DMS153 treated with DMSO at 0.1 percent for 48 hours (cell line): ENCODE measurements at regions not wholly inside any gene's neighbourhood (a gene's known extent, or its start where the extent isn't known, plus 50 kb on each side); places are given as distances from the start of the nearest gene placed in this dataset.
"Not testable (repeated sequence)": the region's sequence is repeated elsewhere in the genome, so short reads cannot be mapped to it uniquely, and the experiment has no call there.

ENCODE experiments used
- DNase-seq: peaks from one replicate; lab custom pipeline; 2025; ENCODE audit not compliant: unreplicated experiment; lab: John Stamatoyannopoulos, UW

DNA sequence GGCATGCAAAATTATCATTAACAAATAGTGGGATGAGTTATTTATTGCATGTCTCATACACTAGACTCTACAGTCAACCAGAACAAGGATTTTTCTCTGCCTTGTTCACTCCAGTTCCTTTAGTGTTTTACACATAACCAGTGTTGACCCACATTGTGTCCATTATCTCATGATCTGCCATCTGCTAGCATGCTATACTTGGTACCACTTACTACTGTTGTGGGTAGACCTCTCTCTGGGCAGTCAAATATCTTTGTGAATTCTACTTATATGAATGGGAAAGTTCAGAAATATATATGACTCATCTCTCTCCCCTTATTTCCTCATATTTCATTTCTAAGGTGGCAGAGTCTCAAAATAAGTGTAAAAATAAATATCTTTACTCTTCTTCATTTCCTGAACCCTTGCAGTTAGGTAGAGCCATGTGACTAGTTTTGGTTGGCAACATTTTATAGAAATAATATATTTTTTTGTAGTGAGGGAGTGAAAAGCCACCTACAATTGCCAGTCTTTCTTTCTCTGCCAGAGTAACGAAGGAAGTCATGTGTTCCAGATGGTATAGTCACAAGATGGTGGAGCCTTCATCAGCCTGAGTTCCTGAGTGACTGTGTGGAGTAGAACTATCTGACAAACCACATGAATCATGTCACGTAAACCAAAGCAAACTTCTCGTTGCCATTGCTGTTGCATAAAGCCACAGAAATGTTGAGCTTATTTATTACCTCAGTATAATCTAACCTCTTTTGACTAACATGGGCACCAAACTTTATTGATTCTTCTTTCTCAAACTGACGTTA, 704.0 kb downstream of the RNF144A start:
- no peak for DNase-seq

DNA sequence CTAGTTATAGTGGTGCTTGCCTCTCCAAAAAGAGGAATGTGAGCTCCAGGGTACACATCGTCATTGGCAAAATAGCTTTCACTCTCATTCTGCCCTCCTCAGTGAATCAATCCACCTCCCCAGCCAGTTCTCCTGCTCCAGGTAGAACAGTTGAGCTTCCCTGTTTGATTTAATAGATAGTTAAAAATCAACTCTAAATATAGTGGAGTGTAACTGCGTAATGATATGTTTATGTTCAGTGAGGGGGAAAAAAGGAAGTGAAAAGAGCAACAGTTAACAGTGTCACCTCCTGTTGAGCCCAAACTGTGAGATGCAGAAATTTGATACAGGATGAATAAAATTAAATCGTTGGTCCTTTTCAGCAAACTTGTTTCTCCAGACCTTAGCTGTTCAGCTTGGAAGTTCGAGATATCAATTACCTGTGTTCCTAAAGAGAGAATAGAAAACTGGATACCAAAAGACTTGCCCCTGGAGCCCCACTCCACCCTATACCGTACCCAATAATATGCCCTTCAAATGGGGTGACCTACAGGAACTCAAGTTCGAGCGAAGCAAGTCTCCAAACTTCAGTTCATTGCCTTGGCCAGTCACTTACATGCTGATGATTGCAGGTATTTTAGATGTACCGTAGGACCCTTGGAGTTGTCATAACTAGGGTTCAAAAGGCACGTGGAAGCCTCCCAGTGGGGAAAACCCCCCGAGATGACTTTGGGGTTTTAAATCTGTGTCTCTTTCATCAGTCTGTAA, 708.4 kb downstream of the RNF144A start:
- no peak for DNase-seq

DNA sequence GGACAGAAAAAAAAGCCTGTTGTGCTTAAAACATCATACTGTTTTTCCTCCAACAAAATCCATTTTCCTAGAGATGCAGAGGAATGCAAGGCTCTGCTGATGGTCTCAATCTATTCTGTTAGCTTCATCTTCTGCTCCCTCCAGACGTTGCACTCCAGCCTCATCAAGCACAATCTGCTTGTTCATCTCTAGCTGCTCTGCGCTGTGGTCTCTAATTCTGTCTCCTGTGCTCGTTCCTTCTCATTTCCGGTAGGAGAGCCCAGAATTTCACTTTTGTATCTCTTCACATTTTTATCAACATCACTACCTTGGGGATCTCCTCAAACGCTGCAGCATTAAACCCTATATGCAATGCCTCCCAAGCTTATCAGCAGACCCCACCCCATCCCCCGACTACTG, 708.9 kb downstream of the RNF144A start:
- DNase-seq: no peak

DNA sequence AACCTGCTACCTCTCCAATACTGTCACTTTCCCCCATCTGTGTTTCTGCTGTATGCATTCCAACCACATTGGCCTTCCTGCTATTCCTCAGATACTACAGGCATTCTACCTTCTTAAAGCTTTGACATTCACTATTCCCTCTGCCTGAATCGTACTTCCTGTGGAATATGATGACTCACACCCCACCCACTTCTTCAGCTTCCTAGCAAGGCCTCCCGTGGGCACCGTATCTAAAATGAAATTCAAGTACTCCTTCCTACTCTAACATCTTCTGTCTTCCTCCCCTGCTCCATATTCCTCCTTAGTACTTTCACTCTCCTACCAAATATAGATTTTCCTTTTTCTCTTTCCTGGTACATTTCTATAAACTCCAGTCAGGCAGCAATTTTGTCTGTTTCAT, 710.4 kb downstream of the RNF144A start:
- DNase-seq: no peak

DNA sequence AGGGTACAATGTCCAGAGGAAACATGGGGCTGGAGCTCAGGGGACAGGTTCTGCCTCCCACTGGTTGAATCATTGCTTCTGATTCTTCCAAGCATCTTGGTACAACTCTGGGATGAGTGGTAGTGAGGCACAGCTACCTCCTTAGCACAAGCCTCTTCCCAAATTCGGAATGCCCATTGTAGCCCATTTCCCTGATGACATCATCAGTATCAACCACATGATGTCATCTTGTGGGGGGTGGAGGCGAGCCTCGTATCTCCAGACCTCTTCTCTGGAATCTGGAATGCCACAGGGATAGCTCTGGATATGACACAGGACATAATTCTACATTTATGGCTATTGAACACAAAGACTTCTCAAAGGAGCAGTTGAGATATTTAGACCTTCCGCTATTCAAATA, 715.2 kb downstream of the RNF144A start:
- DNase-seq: no peak

DNA sequence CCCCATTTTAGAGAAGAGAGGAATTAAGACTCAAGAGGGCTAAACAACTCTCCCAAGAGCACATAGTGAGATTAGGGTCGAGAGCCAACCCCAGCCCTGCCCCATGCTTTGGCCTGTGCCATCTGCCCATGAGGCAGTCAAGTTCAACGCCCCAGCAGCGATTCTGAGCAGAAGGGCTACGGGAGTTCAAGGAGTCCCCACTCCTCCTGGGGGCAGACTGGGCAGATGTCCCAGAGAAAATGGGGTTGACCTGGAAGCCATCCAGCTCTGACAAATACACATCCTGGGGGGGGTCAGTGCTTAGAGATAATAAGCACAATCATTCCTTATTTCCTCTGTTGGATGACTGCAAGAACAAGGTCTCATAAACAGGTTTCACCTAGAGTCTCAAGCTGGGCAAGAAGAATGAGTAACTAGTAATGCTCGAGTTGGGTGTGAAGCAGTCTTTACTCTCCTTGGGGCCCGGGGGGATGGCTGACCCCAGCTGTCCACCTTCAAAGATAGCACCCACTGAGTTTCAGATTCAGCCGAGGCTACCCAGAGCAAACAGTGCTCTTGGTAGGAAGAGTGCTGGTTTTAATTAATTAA, 716.4 kb downstream of the RNF144A start:
- peak; percentile 31 for DNase-seq

DNA sequence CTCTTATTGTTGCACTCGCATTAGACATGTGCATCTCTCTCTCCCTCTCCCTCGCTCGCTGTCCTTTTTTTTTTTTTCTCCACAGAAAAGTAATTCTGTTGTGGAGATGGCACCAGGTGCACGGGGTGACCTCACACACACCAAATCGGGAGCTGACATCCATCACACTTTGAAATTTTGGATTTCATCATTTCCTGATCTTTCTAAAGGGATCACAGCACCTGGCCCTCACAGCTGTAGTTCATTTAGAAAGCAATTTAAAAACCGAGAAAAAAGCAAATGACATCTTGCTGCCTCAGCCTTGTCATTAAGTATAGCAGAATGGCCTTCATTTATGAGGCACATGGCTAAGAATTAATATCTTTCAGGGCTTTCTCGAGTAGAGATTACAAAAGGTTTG, 717.2 kb downstream of the RNF144A start:
- peak; percentile 84 for DNase-seq

DNA sequence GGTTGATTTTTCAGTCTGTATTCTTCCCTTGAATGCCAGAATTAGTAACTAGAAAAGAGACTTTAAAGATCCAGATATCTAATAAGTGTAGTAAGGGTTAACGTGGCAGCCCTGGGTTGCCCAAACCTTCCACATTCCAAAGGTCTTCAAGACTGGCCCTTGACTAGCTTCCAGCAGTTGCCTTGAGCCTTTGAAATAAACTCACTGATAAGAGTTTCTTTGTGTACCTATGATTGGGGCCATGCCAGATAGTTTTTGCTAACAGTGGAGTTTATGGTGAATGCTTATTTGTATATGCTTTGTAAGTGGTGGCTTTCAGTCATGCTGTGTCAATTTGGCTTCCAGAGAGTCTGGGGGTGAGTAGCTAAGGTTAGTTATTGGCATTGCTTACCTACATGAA, 722.3 kb downstream of the RNF144A start:
- DNase-seq: no peak

DNA sequence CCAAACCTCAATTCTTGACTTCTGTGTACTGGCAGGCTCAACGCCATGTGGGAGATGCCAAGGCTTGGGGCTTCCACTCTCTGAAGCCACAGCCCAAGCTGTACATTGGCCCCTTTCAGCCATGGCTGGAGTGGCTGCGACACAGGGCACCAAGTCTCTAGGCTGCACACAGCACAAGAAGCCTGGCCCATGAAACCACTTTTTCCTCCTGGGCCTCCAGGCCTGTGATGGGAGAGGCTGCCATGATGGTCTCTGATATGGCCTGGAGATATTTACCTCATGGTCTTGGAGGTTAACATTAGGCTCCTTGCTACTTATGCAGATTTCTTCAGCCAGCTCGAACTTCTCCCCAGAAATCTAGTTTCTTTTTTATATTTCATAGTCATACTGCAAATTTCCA, 724.1 kb downstream of the RNF144A start:
- DNase-seq: not testable (repeated sequence)

DNA sequence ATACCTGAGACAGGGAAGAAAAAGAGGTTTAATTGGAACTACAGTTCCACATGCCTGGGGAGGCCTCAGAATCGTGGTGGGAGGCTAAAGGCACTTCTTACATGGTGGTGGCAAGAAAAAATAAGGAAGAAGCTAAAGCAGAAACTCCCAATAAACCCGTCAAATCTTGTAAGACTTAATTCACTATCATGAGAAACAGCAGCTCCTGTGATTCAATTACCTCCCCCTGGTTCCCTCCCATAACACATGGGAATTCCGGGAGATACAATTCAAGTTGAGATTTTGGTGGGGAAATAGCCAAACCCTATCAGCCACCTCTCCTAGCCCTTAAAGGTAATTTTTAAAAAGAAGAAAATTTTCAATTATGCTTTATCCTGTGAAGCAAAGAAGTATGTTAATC, 728.8 kb downstream of the RNF144A start:
- no peak for DNase-seq

DNA sequence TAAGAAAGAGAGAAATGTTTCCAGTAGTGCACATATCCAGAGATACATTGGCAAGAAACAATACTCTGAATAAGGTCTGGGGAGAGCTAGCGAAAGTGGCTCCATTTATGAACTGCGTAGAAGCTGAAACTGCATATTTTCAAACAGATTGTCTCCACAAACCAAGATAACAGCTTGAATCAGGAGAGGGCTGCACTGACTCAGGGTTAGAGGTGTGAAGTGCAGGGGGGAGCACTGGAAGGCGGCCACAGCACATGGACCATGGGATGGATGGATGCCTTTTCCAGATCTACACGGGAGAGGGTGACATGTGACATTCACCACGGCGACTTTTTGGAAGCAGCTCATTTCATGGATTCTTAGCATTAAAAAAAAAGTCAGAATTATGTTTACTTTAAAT, 729.4 kb downstream of the RNF144A start:
- DNase-seq: no peak

DNA sequence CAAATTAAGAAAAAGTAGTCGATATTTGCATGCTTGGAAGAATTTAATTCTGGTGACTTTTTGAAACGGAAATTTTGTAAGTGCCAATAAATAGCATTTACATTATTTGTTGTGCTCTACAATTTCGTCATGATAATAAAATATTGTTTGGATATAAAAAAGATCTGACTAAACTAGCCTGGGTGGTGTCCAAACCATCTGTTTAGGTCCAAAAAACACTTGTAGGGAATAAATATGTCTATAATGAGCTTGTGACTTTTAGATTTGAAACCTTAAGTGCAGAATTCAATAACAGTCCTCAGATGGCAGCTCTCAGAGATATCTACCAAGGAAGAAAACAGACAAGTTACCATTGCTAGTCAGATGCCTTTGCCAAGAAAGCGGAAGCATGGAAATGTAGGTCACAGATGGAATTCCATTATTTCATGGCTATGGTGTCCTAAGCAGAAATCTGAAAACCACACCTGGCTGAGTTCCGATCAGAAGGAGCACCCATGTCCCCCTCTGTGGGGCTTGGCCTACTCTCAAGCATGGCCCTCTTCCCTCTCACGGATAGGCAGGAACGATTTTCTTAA, 731.1 kb downstream of the RNF144A start:
- DNase-seq: no peak

DNA sequence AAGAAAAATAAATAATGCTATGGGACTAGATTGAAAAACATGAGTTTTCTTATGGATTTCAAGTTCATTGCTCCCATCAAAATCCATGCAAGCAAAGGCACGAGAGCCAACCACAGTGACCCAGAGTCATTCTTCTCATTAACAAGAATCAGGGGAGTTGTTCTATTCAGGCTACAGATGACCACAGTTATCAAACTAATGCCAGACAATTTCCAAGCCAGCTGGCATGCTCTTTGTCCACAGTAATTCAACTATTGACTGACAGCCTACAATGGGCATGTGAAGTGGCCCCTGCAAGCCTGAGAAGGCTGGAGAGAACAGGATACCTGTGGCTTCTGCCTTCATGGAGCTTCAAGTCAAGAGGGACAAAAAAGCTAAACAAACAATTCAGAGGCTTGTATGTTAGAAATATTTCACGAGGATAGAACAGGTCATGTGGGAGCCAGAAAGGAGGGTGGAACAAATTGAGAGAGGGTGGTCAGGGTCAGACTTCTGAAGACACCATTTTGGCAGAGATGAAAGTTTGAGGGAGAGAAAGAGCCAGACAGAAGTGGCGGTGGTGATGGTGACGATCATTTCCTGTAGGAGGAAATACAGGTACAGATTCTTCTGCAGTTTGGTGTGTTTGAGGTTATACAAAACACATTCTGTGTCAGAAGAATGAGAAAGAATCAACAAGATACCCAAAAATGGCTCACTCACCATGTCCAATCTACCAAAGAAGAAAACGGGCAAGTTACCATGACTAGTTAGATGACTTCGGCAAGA, 732.4 kb downstream of the RNF144A start:
- no peak for DNase-seq

DNA sequence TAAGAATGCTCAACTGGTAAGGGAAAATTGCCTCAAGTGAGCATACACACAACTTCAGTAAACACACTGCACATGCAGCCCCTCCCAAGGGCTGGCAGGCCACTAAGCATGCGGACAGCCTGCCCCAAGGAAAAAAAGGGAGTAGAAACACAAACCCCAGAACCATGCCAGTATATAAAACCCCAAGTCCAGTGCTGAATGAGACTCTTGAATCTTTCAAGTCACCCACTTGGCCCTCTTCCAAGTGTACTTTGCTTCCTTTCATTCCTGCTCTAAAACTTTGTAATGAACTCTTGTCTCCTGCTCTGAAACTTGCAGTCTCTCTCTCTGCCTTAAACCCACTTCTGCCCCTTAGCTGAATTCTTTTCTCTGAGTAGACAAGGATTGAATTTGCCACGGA, 736.4 kb downstream of the RNF144A start:
- DNase-seq: no peak

DNA sequence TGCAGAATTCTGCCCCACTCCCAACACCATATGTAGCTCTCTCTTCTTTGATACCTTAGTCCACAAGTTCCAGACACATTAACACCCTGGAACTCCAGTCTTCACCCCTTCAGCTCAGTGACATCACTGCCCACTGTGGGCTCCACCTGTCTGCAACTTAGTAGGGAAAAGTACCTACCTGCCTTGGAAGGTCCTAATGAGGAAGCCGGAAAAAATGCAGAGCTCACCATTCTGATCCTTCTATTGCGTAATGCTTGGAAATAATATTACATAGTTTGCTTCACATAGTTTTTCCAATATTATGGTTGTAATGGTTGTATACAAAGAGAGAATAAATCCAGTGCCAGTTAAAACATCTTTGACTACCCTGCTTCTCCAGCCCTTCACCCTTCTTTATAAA, 738.4 kb downstream of the RNF144A start:
- DNase-seq: no peak

DNA sequence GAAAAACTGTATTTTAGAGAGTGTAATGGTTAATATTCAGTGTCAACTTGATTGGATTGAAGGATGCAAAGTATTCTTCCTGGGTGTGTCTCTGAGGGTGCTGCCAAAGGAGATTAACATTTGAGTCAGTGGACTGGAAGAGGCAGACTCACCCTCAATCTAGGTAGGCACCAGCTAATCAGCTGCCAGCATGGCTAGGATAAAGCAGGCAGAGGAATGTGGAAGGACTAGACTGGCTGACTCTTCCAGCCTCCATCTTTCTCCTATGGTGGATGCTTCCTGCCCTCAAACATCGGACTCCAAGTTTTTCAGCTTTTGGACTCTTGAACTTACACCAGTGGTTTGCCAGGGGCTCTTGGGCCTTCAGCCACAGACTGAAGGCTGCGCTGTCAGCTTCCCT, 740.3 kb downstream of the RNF144A start:
- not testable (repeated sequence) for DNase-seq

DNA sequence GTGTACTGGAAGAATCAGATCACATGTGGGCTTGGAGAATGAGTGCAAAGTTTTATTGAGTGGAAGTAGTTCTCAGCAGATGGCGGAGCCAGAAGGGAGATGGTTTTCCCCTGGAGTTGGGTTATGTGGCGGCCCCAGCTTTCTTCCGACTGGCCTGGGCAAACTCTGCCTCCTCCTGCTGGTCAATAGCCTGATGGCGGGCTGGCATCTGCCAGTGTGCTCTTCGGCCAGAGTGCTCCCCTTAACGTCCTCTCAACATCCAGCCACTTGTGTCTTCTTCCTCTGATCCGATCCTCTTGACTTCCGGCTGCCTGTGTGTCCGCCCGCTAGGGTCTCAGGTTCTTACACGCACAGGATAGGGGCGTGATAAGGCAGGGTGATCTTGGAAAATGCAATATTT, 741.3 kb downstream of the RNF144A start:
- DNase-seq: no peak

DNA sequence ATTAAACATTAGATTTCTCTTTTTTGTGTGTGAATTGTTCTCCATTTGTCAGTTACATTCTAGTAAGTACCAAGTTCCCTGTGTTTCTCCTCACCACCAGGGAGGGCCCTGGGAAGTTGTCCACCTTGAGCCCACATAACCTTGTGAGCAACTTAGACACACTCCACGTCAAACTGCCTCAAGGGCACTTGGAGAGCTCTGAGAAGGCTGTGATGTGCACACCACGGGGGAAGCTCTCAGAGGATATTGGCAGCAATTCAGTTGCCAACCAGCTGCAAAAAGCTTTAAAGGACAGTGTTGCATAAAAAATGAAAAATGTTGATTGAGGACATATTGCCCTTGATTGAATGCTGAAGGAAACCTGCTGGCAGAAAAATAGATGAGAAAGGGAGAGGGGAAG, 743.6 kb downstream of the RNF144A start:
- no peak for DNase-seq

DNA sequence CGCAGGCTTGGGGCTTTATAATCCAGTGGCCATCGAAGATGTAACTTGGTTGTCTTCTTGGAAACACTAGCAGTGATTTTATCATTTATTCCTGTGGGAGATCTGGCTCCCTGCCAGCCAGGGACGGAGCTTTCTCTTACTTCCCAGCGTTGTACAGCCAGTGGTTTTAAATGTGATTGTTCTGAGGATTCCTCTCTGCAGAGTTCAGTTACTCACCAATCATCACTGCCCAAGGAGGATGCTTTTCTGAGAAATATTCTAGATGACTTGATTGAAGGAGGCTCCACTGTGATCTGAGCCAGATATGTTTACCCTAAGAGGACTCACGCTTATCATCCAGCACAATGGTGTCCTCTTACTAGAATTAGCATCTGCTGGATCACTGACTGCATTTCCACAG, 744.3 kb downstream of the RNF144A start:
- DNase-seq: no peak

DNA sequence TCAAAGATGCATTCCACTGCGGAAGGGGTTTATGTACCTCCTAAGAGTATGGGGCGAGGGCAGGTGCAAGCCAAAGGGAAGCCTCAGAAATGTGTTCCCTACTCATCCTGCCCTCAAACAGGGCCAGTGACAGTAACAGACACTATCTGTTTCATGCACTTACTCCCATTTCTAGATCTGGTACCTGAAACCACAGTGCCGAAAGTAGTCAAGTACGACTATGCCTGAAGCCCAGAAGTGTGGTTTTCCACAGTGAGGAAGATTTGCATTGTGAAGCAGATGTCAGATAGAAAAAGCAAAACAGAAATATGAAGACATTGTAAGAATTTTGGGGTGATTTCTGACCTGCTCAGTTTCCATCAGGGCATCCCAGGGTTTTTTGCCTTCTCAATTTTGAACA, 748.7 kb downstream of the RNF144A start:
- no peak for DNase-seq

DNA sequence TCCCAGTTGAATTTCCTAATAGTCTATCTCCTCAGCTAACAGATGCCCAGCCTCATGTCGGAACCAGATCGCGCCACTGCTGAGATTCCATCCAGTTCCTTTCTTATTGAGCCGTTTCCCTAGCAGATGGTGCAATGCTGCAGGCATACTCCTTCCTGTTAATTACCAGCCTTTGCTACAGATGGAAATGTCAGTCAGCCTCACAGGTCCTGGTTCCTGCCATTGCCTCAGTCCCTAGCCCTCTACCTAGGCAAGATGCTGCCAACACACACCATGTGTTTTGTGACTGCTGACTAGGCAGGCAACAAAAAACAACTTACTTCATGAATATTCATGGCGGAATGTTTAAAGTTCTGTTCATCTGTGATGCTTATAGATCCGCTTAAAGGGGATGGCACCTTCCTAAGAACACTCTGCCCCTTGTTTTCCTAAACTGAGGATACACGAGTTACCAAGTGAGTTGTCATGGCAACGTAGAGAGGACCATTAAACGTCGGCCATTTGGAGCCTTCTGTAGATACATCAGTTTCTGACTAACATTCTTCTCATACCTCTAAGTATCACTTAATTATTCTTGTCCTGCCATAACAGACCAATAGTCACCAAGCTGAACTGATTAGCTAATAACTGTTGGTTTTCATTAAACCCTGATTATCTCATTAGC, 749.5 kb downstream of the RNF144A start:
- DNase-seq: no peak
